ENCODE measurements at regions not wholly inside any gene's neighbourhood (a gene's known extent, or its start where the extent isn't known, plus 50 kb on each side); places are given as distances from the start of the nearest gene placed in this dataset.

- intact Hi-C loops (cut with DNase I), result loop anchor here (5.0 kb wide), 2 partner anchors 202 to 387 kb away; partner anchors contain the start of gene PLPP3
- DNase-seq (ENCODE audit: low spot score), result no peak
Observed at GRCh38 chr1:56189946-56190805, 389.2 kb downstream of the PLPP3 start.

GRCh38 chr1:56189454-56189853 is 389.9 kb downstream of the PLPP3 start:
- DNase-seq (ENCODE audit: low spot score), result no peak
- intact Hi-C loops (cut with DNase I), result no loop called here

GRCh38 chr1:56188855-56189254 is 390.5 kb downstream of the PLPP3 start:
- intact Hi-C loops (cut with DNase I), result no loop called here
- DNase-seq (ENCODE audit: low spot score), result no peak

GRCh38 chr1:56188221-56188620 is 391.1 kb downstream of the PLPP3 start:
- no peak for DNase-seq (ENCODE audit: low spot score)
- intact Hi-C loops (cut with DNase I), result no loop called here

GRCh38 chr1:56187405-56187804 is 392.0 kb downstream of the PLPP3 start:
- no peak for DNase-seq (ENCODE audit: low spot score)
- intact Hi-C loops (cut with DNase I), result no loop called here

- intact Hi-C loops (cut with DNase I), result no loop called here
- no peak for DNase-seq (ENCODE audit: low spot score)
Observed at GRCh38 chr1:56185493-56185892, 393.9 kb downstream of the PLPP3 start.

GRCh38 chr1:56183151-56183550 is 396.2 kb downstream of the PLPP3 start:
- DNase-seq (ENCODE audit: low spot score), result no peak
- intact Hi-C loops (cut with DNase I), result no loop called here

GRCh38 chr1:56180520-56181190 is 398.7 kb downstream of the PLPP3 start:
- no peak for DNase-seq (ENCODE audit: low spot score)
- intact Hi-C loops (cut with DNase I), result no loop called here

- no peak for DNase-seq (ENCODE audit: low spot score)
- intact Hi-C loops (cut with DNase I), result no loop called here
Observed at GRCh38 chr1:56179543-56179942, 399.8 kb downstream of the PLPP3 start.

GRCh38 chr1:56175211-56175610 is 404.2 kb downstream of the PLPP3 start:
- intact Hi-C loops (cut with DNase I), result no loop called here
- DNase-seq (ENCODE audit: low spot score), result no peak

GRCh38 chr1:56174176-56174885 is 405.0 kb downstream of the PLPP3 start:
- intact Hi-C loops (cut with DNase I), result no loop called here
- DNase-seq (ENCODE audit: low spot score), result no peak

GRCh38 chr1:56173736-56174135 is 405.6 kb downstream of the PLPP3 start:
- DNase-seq (ENCODE audit: low spot score), result no peak
- intact Hi-C loops (cut with DNase I), result no loop called here

- no peak for DNase-seq (ENCODE audit: low spot score)
- intact Hi-C loops (cut with DNase I), result no loop called here
Observed at GRCh38 chr1:56171670-56172069, 407.7 kb downstream of the PLPP3 start.

GRCh38 chr1:56170784-56171320 is 408.5 kb downstream of the PLPP3 start:
- intact Hi-C loops (cut with DNase I), result no loop called here
- no peak for DNase-seq (ENCODE audit: low spot score)

- intact Hi-C loops (cut with DNase I), result no loop called here
Observed at GRCh38 chr1:56169856-56170255, 409.5 kb downstream of the PLPP3 start.

GRCh38 chr1:56168176-56168575 is 411.2 kb downstream of the PLPP3 start:
- intact Hi-C loops (cut with DNase I), result no loop called here
- no peak for DNase-seq (ENCODE audit: low spot score)

More at GRCh38 chr1:56169856-56170255, 409.5 kb downstream of the PLPP3 start:
- DNase-seq (ENCODE audit: low spot score), result no peak

GRCh38 chr1:56167596-56167995 is 411.8 kb downstream of the PLPP3 start:
- DNase-seq (ENCODE audit: low spot score), result no peak
- intact Hi-C loops (cut with DNase I), result no loop called here

- intact Hi-C loops (cut with DNase I), result no loop called here
Observed at GRCh38 chr1:56160773-56161315, 418.5 kb downstream of the PLPP3 start.

GRCh38 chr1:56156971-56157876 is 422.1 kb downstream of the PLPP3 start:
- intact Hi-C loops (cut with DNase I), result no loop called here
- no peak for DNase-seq (ENCODE audit: low spot score)

More at GRCh38 chr1:56160773-56161315, 418.5 kb downstream of the PLPP3 start:
- no peak for DNase-seq (ENCODE audit: low spot score)

Data from cardiac septum (tissue), 1 donor.